Myocyte (in vitro differentiated cells): ENCODE measurements at regions not wholly inside any gene's neighbourhood (a gene's known extent, or its start where the extent isn't known, plus 50 kb on each side); places are given as distances from the start of the nearest gene placed in this dataset.

Experiments
- DNase-seq: peaks from one replicate; pipeline ENCODE4 v3.0.0-alpha.2; 2012; ENCODE audit warnings: low read depth

- DNase-seq, result no peak
These were observed 491.8 kb upstream of the GHITM start for GRCh38 chr10:83647526-83647925.

- DNase-seq, result no peak
These were observed 491.1 kb upstream of the GHITM start for GRCh38 chr10:83648201-83648600.

GRCh38 chr10:83649471-83649870 is 489.8 kb upstream of the GHITM start:
- no peak for DNase-seq

- DNase-seq, result no peak
These were observed 484.6 kb upstream of the GHITM start for GRCh38 chr10:83654689-83655088.

- DNase-seq, result no peak
These were observed 482.4 kb upstream of the GHITM start for GRCh38 chr10:83656924-83657323.

GRCh38 chr10:83657487-83657886 is 481.8 kb upstream of the GHITM start:
- no peak for DNase-seq

GRCh38 chr10:83663918-83664317 is 475.4 kb upstream of the GHITM start:
- no peak for DNase-seq

- DNase-seq, result no peak
These were observed 472.5 kb upstream of the GHITM start for GRCh38 chr10:83666762-83667161.

GRCh38 chr10:83667594-83667993 is 471.7 kb upstream of the GHITM start:
- no peak for DNase-seq

GRCh38 chr10:83673316-83673715 is 466.0 kb upstream of the GHITM start:
- DNase-seq, result no peak

GRCh38 chr10:83677795-83678194 is 461.5 kb upstream of the GHITM start:
- no peak for DNase-seq

- no peak for DNase-seq
These were observed 460.5 kb upstream of the GHITM start for GRCh38 chr10:83678850-83679249.

- no peak for DNase-seq
These were observed 458.8 kb upstream of the GHITM start for GRCh38 chr10:83680470-83680891.

GRCh38 chr10:83682414-83682813 is 456.9 kb upstream of the GHITM start:
- DNase-seq, result no peak

- DNase-seq, result no peak
These were observed 453.9 kb upstream of the GHITM start for GRCh38 chr10:83685458-83685857.

GRCh38 chr10:83691791-83692596 is 447.3 kb upstream of the GHITM start:
- DNase-seq, result no peak

GRCh38 chr10:83698899-83699298 is 440.4 kb upstream of the GHITM start:
- no peak for DNase-seq

- no peak for DNase-seq
These were observed 437.5 kb upstream of the GHITM start for GRCh38 chr10:83701799-83702198.

GRCh38 chr10:83702731-83703130 is 436.6 kb upstream of the GHITM start:
- no peak for DNase-seq

- no peak for DNase-seq
These were observed 433.2 kb upstream of the GHITM start for GRCh38 chr10:83706120-83706519.

- no peak for DNase-seq
These were observed 432.2 kb upstream of the GHITM start for GRCh38 chr10:83706952-83707582.

- no peak for DNase-seq
These were observed 425.9 kb upstream of the GHITM start for GRCh38 chr10:83713423-83713822.

- no peak for DNase-seq
These were observed 416.2 kb upstream of the GHITM start for GRCh38 chr10:83723080-83723479.
